Upper lobe of left lung (tissue), 6 donors: ENCODE measurements at regions not wholly inside any gene's neighbourhood (a gene's known extent, or its start where the extent isn't known, plus 50 kb on each side); places are given as distances from the start of the nearest gene placed in this dataset.

Experiments used
- ATAC-seq, 2 donors: fragments of 200-7000 bp; cut with Tn5 transposase; one replicate each; pipeline ENCODE4 v1.9.1; 2022; ENCODE audit warnings: mild to moderate bottlenecking in 2 of 2, moderate library complexity in 2 of 2; ENCODE audit not compliant: low FRiP score in 2 of 2
- DNase-seq, 2 donors: peaks; one replicate each; pipeline ENCODE4 v3.0.0-alpha.2; 2019 to 2020
- H3K27ac ChIP-seq, 4 donors: fragments of 200-600 bp; sonication (generic); one replicate each; pipeline ENCODE4 v1.5.1; 2016 to 2019
- H3K27me3 ChIP-seq, 4 donors: fragments of 200-600 bp; sonication (generic); one replicate each; pipeline ENCODE4 v1.5.1; 2017 to 2019
- H3K36me3 ChIP-seq, 4 donors: fragments of 200-600 bp; sonication (generic); one replicate each; pipeline ENCODE4 v1.5.1; 2016 to 2019
- H3K4me1 ChIP-seq, 4 donors: fragments of 200-600 bp; sonication (generic); one replicate each; pipeline ENCODE4 v1.5.1; 2018 to 2019
- H3K4me3 ChIP-seq, 4 donors: fragments of 200-600 bp; sonication (generic); one replicate each; pipeline ENCODE4 v1.5.1; 2017 to 2019; ENCODE audit warnings: mild to moderate bottlenecking in 2 of 4, moderate library complexity in 1 of 4
- H3K9me3 ChIP-seq, 4 donors: fragments of 200-600 bp; sonication (generic); one replicate each; pipeline ENCODE4 v1.5.1; 2018 to 2019
- CTCF ChIP-seq, 6 experiments: fragments of 450-650 bp in 4 of 6; fragments of 200-600 bp in 2 of 6; sonication (generic) in 2 of 6; IDR thresholded peaks; one replicate each; pipeline ENCODE4 v1.5.1; 2016 to 2019; ENCODE audit warnings: antibody characterized with exemption in 6 of 6
- EP300 ChIP-seq, 4 donors: sonication (generic); formaldehyde crosslinking; IDR thresholded peaks; one replicate each; pipeline ENCODE4 v1.5.1; 2017; ENCODE audit warnings: antibody characterized with exemption in 4 of 4, control low read depth in 2 of 4
- POLR2A ChIP-seq, 4 donors: fragments of 450-650 bp; IDR thresholded peaks; one replicate each; pipeline ENCODE4 v1.5.1; 2016 to 2017; ENCODE audit warnings: antibody characterized with exemption in 4 of 4, mild to moderate bottlenecking in 2 of 4
- POLR2AphosphoS5 ChIP-seq, 2 donors: sonication (generic); formaldehyde crosslinking; IDR thresholded peaks; one replicate each; pipeline ENCODE4 v1.5.1; 2017; ENCODE audit warnings: antibody characterized with exemption in 2 of 2
- WGBS, 2 donors: methylation state at CpG; one replicate each; pipeline ENCODE4 v1.1.5; 2017 to 2018; 5-methylcytosine and 5-hydroxymethylcytosine counted together
- donor health status: DM: no; HTN: no; CAD: no; lungs with moderate emphysema.
- donor health status: DM: no; HTN: yes; CAD: no; lungs with severe emphysema.

- H3K27ac ChIP-seq: no peak overlapping the region
- no peak overlapping the region for H3K4me3 ChIP-seq
- WGBS, 2 donors: 54 to 67% methylated on average over 6 of the region's 6 CpGs
- ATAC-seq (peak in 1 of 2 donors; percentile 55), DNase-seq (no peak)
- H3K4me1 ChIP-seq: peaks cover 0 to 4% (median 0%) of the 10 kb centered on the region in 4 donors
- no peaks in the 10 kb centered on the region for H3K27me3 ChIP-seq
- H3K36me3 ChIP-seq: no peaks in the 10 kb centered on the region
- TF ChIP-seq CTCF (IDR thresholded peaks at IDR 0.05): no peak
- H3K9me3 ChIP-seq: no peaks in the 10 kb centered on the region
Measured at GRCh38 chr11:57103899-57104605, 77.7 kb upstream of the LRRC55 start.

- Histone ChIP-seq H3K9me3 (no peaks in the 10 kb centered on the region), H3K4me3 (no peak overlapping the region), H3K36me3 (no peaks in the 10 kb centered on the region), H3K27ac (no peak overlapping the region), H3K27me3 (no peaks in the 10 kb centered on the region), H3K4me1 (no peaks in the 10 kb centered on the region)
- 89 to 92% methylated on average over 3 of the region's 3 CpGs for WGBS, 2 donors
- DNase-seq: no peak
- no peak for ATAC-seq
- TF ChIP-seq POLR2AphosphoS5 (IDR thresholded peaks at IDR 0.05): no peak
Measured at GRCh38 chr11:57109331-57109730, 72.4 kb upstream of the LRRC55 start.

GRCh38 chr11:57111619-57112018 lies 70.1 kb upstream of the LRRC55 start:
- H3K4me1 ChIP-seq: no peaks in the 10 kb centered on the region
- TF ChIP-seq CTCF (IDR thresholded peaks at IDR 0.05) (no peak), POLR2A (IDR thresholded peaks at IDR 0.05) (no peak), EP300 (IDR thresholded peaks at IDR 0.05) (no peak), POLR2AphosphoS5 (IDR thresholded peaks at IDR 0.05) (no peak)
- no peak overlapping the region for H3K27ac ChIP-seq
- H3K4me3 ChIP-seq: no peak overlapping the region
- H3K36me3 ChIP-seq: no peaks in the 10 kb centered on the region
- no peak for ATAC-seq
- no peak for DNase-seq
- no peaks in the 10 kb centered on the region for H3K9me3 ChIP-seq
- H3K27me3 ChIP-seq: no peaks in the 10 kb centered on the region
- WGBS, 2 donors: 41 to 51% methylated on average over 2 of the region's 2 CpGs

- DNase-seq (no peak), ATAC-seq (peak in 1 of 2 donors; percentile 73)
- Histone ChIP-seq H3K4me1 (no peaks in the 10 kb centered on the region), H3K36me3 (no peaks in the 10 kb centered on the region), H3K9me3 (no peaks in the 10 kb centered on the region), H3K27me3 (no peaks in the 10 kb centered on the region), H3K4me3 (no peak overlapping the region), H3K27ac (no peak overlapping the region)
- WGBS, 2 donors: 65 to 74% methylated on average over 5 of the region's 5 CpGs
- no peak for TF ChIP-seq POLR2AphosphoS5 (IDR thresholded peaks at IDR 0.05)
- TF ChIP-seq CTCF (IDR thresholded peaks at IDR 0.05): peak; percentile 48 to 63 (median 51)
Measured at GRCh38 chr11:57116654-57117053, 65.1 kb upstream of the LRRC55 start.

GRCh38 chr11:57120192-57120965 lies 61.4 kb upstream of the LRRC55 start:
- Histone ChIP-seq H3K4me1 (peaks cover 0 to 11% (median 2%) of the 10 kb centered on the region in 4 donors), H3K27me3 (no peaks in the 10 kb centered on the region), H3K27ac (no peak overlapping the region), H3K9me3 (no peaks in the 10 kb centered on the region), H3K4me3 (no peak overlapping the region), H3K36me3 (no peaks in the 10 kb centered on the region)
- 91 to 94% methylated on average over 3 of the region's 3 CpGs for WGBS, 2 donors
- no peak for ATAC-seq
- DNase-seq: no peak
- TF ChIP-seq POLR2A (IDR thresholded peaks at IDR 0.05): no peak
- TF ChIP-seq CTCF (IDR thresholded peaks at IDR 0.05): no peak
- no peak for TF ChIP-seq EP300 (IDR thresholded peaks at IDR 0.05)
- no peak for TF ChIP-seq POLR2AphosphoS5 (IDR thresholded peaks at IDR 0.05)
